DND-41 (cell line): ENCODE measurements at regions not wholly inside any gene's neighbourhood (a gene's known extent, or its start where the extent isn't known, plus 50 kb on each side); places are given as distances from the start of the nearest gene placed in this dataset.

Source experiments
- ATAC-seq: fragments of 200-7000 bp; cut with Tn5 transposase; 3 replicates; pipeline ENCODE4 v1.9.1; 2021; ENCODE audit warnings: low read depth; ENCODE audit not compliant: insufficient read depth
- DNase-seq: peaks from one replicate; pipeline ENCODE4 v3.0.0-alpha.2; 2020
- H2AFZ ChIP-seq: 2 replicates; pipeline ENCODE4 v1.6.0; 2012; ENCODE audit warnings: low read depth, low read length
- H3K27ac ChIP-seq: 2 replicates; pipeline ENCODE4 v1.5.1; 2012; ENCODE audit warnings: low read length, inconsistent platforms
- H3K27me3 ChIP-seq: fragments of 200-600 bp; sonication (generic); 2 replicates; pipeline ENCODE4 v1.6.0; 2012; ENCODE audit warnings: low read length, mild to moderate bottlenecking, inconsistent platforms; ENCODE audit not compliant: insufficient read depth, poor library complexity
- H3K36me3 ChIP-seq: 2 replicates; pipeline ENCODE4 v1.5.1; 2012; ENCODE audit warnings: low read length, inconsistent platforms; ENCODE audit not compliant: insufficient read depth
- H3K4me1 ChIP-seq: 2 replicates; pipeline ENCODE4 v1.5.1; 2012; ENCODE audit warnings: mild to moderate bottlenecking, low read length; ENCODE audit not compliant: insufficient read depth
- H3K4me2 ChIP-seq: 2 replicates; pipeline ENCODE4 v1.6.0; 2012; ENCODE audit warnings: mild to moderate bottlenecking, moderate library complexity, low read length, inconsistent platforms; ENCODE audit not compliant: insufficient read depth
- H3K4me3 ChIP-seq, 2 experiments: fragments of 200-600 bp in 1 of 2; shearing (Covaris generic) in 1 of 2; 2 replicates each; pipeline ENCODE4 v1.5.1; 2012 to 2016; ENCODE audit warnings: inconsistent platforms in 2 of 2, low read length in 2 of 2, mild to moderate bottlenecking in 2 of 2, low read depth in 1 of 2, moderate library complexity in 1 of 2
- H3K79me2 ChIP-seq: 2 replicates; pipeline ENCODE4 v1.6.0; 2012; ENCODE audit warnings: low read length, inconsistent platforms; ENCODE audit not compliant: insufficient read depth
- H3K9ac ChIP-seq: 2 replicates; pipeline ENCODE4 v1.6.0; 2012; ENCODE audit warnings: low read depth, mild to moderate bottlenecking, inconsistent platforms, low read length, moderate library complexity
- H3K9me3 ChIP-seq: 2 replicates; pipeline ENCODE4 v1.5.1; 2012; ENCODE audit warnings: low read length, moderate library complexity, mild to moderate bottlenecking, inconsistent platforms; ENCODE audit not compliant: insufficient read depth, severe bottlenecking
- H4K20me1 ChIP-seq: 2 replicates; pipeline ENCODE4 v1.6.0; 2012; ENCODE audit warnings: low read length; ENCODE audit not compliant: insufficient read depth
- CTCF ChIP-seq: IDR thresholded peaks from 2 replicates; pipeline ENCODE4 v1.5.1; 2012; ENCODE audit warnings: borderline replicate concordance, low read length, moderate library complexity, mild to moderate bottlenecking; ENCODE audit not compliant: poor library complexity, severe bottlenecking; ENCODE audit errors: extremely low read depth
- EZH2 ChIP-seq: IDR thresholded peaks from 3 replicates; pipeline ENCODE4 v1.6.1; 2012; ENCODE audit warnings: borderline replicate concordance, low read depth, mild to moderate bottlenecking, moderate library complexity, low read length, inconsistent platforms; ENCODE audit not compliant: severe bottlenecking

GRCh38 chr2:184528119-184528518 lies 70.2 kb upstream of the ZNF804A start:
- no peak for DNase-seq
- H2AFZ ChIP-seq: no peak overlapping the region
- no peak overlapping the region for H3K4me2 ChIP-seq
- H4K20me1 ChIP-seq: no peaks in the 10 kb centered on the region
- H3K4me1 ChIP-seq: no peaks in the 10 kb centered on the region
- no peak overlapping the region for H3K4me3 ChIP-seq
- H3K9me3 ChIP-seq: peaks cover 28% of the 10 kb centered on the region
- H3K9ac ChIP-seq: no peak overlapping the region
- H3K27ac ChIP-seq: no peak overlapping the region
- no peak for ATAC-seq
- no peaks in the 10 kb centered on the region for H3K36me3 ChIP-seq
- no peaks in the 10 kb centered on the region for H3K79me2 ChIP-seq
- H3K27me3 ChIP-seq: no peaks in the 10 kb centered on the region
- no peak for TF ChIP-seq EZH2
- TF ChIP-seq CTCF: no peak

- Histone ChIP-seq H4K20me1 (no peaks in the 10 kb centered on the region), H3K4me2 (no peak overlapping the region), H3K9ac (no peak overlapping the region), H3K36me3 (no peaks in the 10 kb centered on the region), H3K4me3 (no peak overlapping the region), H3K27ac (no peak overlapping the region), H3K4me1 (no peaks in the 10 kb centered on the region), H2AFZ (no peak overlapping the region), H3K9me3 (peaks cover 20% of the 10 kb centered on the region), H3K27me3 (no peaks in the 10 kb centered on the region), H3K79me2 (no peaks in the 10 kb centered on the region)
- ATAC-seq (no peak), DNase-seq (no peak)
- TF ChIP-seq EZH2 (no peak), CTCF (no peak)
Observed at GRCh38 chr2:184530239-184530638, 68.1 kb upstream of the ZNF804A start.

- no peak overlapping the region for H3K27ac ChIP-seq
- no peak overlapping the region for H3K9ac ChIP-seq
- no peaks in the 10 kb centered on the region for H3K79me2 ChIP-seq
- no peak for ATAC-seq
- no peaks in the 10 kb centered on the region for H3K4me1 ChIP-seq
- no peaks in the 10 kb centered on the region for H3K36me3 ChIP-seq
- no peak overlapping the region for H3K4me3 ChIP-seq
- no peaks in the 10 kb centered on the region for H3K27me3 ChIP-seq
- H3K9me3 ChIP-seq: peaks cover 19% of the 10 kb centered on the region
- no peak for DNase-seq
- no peak overlapping the region for H2AFZ ChIP-seq
- H4K20me1 ChIP-seq: no peaks in the 10 kb centered on the region
- no peak for TF ChIP-seq CTCF
- no peak overlapping the region for H3K4me2 ChIP-seq
Observed at GRCh38 chr2:184530959-184531358, 67.4 kb upstream of the ZNF804A start.

- Histone ChIP-seq H3K4me1 (no peaks in the 10 kb centered on the region), H4K20me1 (no peaks in the 10 kb centered on the region), H3K9ac (no peak overlapping the region), H3K27ac (no peak overlapping the region), H3K4me2 (no peak overlapping the region), H3K9me3 (peaks cover 16% of the 10 kb centered on the region), H3K27me3 (no peaks in the 10 kb centered on the region), H3K4me3 (no peak overlapping the region), H2AFZ (no peak overlapping the region), H3K36me3 (no peaks in the 10 kb centered on the region), H3K79me2 (no peaks in the 10 kb centered on the region)
- ATAC-seq (no peak), DNase-seq (no peak)
- TF ChIP-seq EZH2: no peak
- no peak for TF ChIP-seq CTCF
Observed at GRCh38 chr2:184532551-184532950, 65.8 kb upstream of the ZNF804A start.
